ENCODE measurements at regions not wholly inside any gene's neighbourhood (a gene's known extent, or its start where the extent isn't known, plus 50 kb on each side); places are given as distances from the start of the nearest gene placed in this dataset.

- no peak for DNase-seq
These were observed 180.7 kb upstream of the TENM3 start for GRCh38 chr4:182062458-182062857.

- DNase-seq = no peak
These were observed 180.3 kb upstream of the TENM3 start for GRCh38 chr4:182062936-182063335.

GRCh38 chr4:182063651-182064050 lies 179.6 kb upstream of the TENM3 start:
- DNase-seq = no peak

- DNase-seq = no peak
These were observed 177.9 kb upstream of the TENM3 start for GRCh38 chr4:182065255-182065654.

- DNase-seq = no peak
These were observed 177.2 kb upstream of the TENM3 start for GRCh38 chr4:182066037-182066436.

GRCh38 chr4:182067828-182068227 lies 175.4 kb upstream of the TENM3 start:
- no peak for DNase-seq

- no peak for DNase-seq
These were observed 174.3 kb upstream of the TENM3 start for GRCh38 chr4:182068920-182069319.

GRCh38 chr4:182073278-182073677 lies 169.9 kb upstream of the TENM3 start:
- no peak for DNase-seq

- no peak for DNase-seq
These were observed 169.1 kb upstream of the TENM3 start for GRCh38 chr4:182074139-182074538.

- DNase-seq = no peak
These were observed 168.4 kb upstream of the TENM3 start for GRCh38 chr4:182074810-182075209.

- DNase-seq = no peak
These were observed 160.3 kb upstream of the TENM3 start for GRCh38 chr4:182082910-182083309.

GRCh38 chr4:182083671-182084410 lies 159.4 kb upstream of the TENM3 start:
- DNase-seq = no peak

GRCh38 chr4:182085051-182085480 lies 158.1 kb upstream of the TENM3 start:
- DNase-seq = no peak

GRCh38 chr4:182089326-182089725 lies 153.9 kb upstream of the TENM3 start:
- DNase-seq = no peak

GRCh38 chr4:182090186-182090585 lies 153.0 kb upstream of the TENM3 start:
- no peak for DNase-seq

- no peak for DNase-seq
These were observed 152.1 kb upstream of the TENM3 start for GRCh38 chr4:182091128-182091527.

GRCh38 chr4:182093431-182093831 lies 149.8 kb upstream of the TENM3 start:
- DNase-seq = no peak

- DNase-seq = no peak
These were observed 149.3 kb upstream of the TENM3 start for GRCh38 chr4:182093935-182094334.

- no peak for DNase-seq
These were observed 141.6 kb upstream of the TENM3 start for GRCh38 chr4:182101618-182102017.

- no peak for DNase-seq
These were observed 140.6 kb upstream of the TENM3 start for GRCh38 chr4:182102576-182102975.

GRCh38 chr4:182103614-182104319 lies 139.4 kb upstream of the TENM3 start:
- no peak for DNase-seq

- DNase-seq = no peak
These were observed 137.8 kb upstream of the TENM3 start for GRCh38 chr4:182105416-182105815.

GRCh38 chr4:182107931-182108330 lies 135.3 kb upstream of the TENM3 start:
- DNase-seq = no peak

GRCh38 chr4:182111586-182111985 lies 131.6 kb upstream of the TENM3 start:
- DNase-seq = no peak

- no peak for DNase-seq
These were observed 129.4 kb upstream of the TENM3 start for GRCh38 chr4:182113779-182114178.
